Aorta (tissue), 5 donors: ENCODE measurements at regions not wholly inside any gene's neighbourhood (a gene's known extent, or its start where the extent isn't known, plus 50 kb on each side); places are given as distances from the start of the nearest gene placed in this dataset.
A peak's percentile ranks its signal among the peaks of the same experiment; 100 is the strongest.

ENCODE experiments used
- ATAC-seq: fragments of 200-7000 bp; cut with Tn5 transposase; one replicate; pipeline ENCODE4 v1.9.1; 2022; ENCODE audit warnings: moderate library complexity; ENCODE audit not compliant: low FRiP score
- DNase-seq, 2 donors: peaks; one replicate each; pipeline ENCODE4 v3.0.0-alpha.2; 2020
- H3K27ac ChIP-seq, 2 donors: one replicate each; pipeline ENCODE4 v1.5.1; 2013; ENCODE audit warnings: low read length in 2 of 2, mild to moderate bottlenecking in 2 of 2, moderate library complexity in 2 of 2, control low read depth in 1 of 2, inconsistent platforms in 1 of 2, low read depth in 1 of 2
- H3K27me3 ChIP-seq, 2 donors: one replicate each; pipeline ENCODE4 v1.6.1; 2013; ENCODE audit warnings: control low read depth in 1 of 2, low read length in 1 of 2, mild to moderate bottlenecking in 1 of 2, moderate library complexity in 1 of 2; ENCODE audit not compliant: insufficient read depth in 2 of 2, control insufficient read depth in 1 of 2
- H3K36me3 ChIP-seq, 2 donors: one replicate each; pipeline ENCODE4 v1.6.1; 2013; ENCODE audit warnings: control low read depth in 1 of 2, low read length in 1 of 2, mild to moderate bottlenecking in 1 of 2; ENCODE audit not compliant: insufficient read depth in 2 of 2, control insufficient read depth in 1 of 2
- H3K4me1 ChIP-seq, 2 donors: one replicate each; pipeline ENCODE4 v1.6.1; 2013; ENCODE audit warnings: low read length in 2 of 2, control low read depth in 1 of 2, mild to moderate bottlenecking in 1 of 2, moderate library complexity in 1 of 2; ENCODE audit not compliant: insufficient read depth in 2 of 2, control insufficient read depth in 1 of 2
- H3K4me3 ChIP-seq, 2 donors: one replicate each; pipeline ENCODE4 v1.5.1; 2013; ENCODE audit warnings: low read length in 2 of 2, control low read depth in 1 of 2, mild to moderate bottlenecking in 1 of 2
- H3K9me3 ChIP-seq: one replicate; pipeline ENCODE4 v1.6.1; 2013; ENCODE audit warnings: mild to moderate bottlenecking, low read length; ENCODE audit not compliant: control insufficient read depth
- WGBS, 2 donors: extraction: QIAGEN DNeasy Blood & Tissue Kit; methylation state at CpG; one replicate each; pipeline ENCODE4 v1.1.7; 2013; 5-methylcytosine and 5-hydroxymethylcytosine counted together
- intact Hi-C, 2 donors: fragments of 100-400 bp; cut with DNase I; formaldehyde crosslinking; loops; one replicate each; pipeline versions ENCODE4 v1.14.2 to v1.15.0; 2022
- donor health status: healthy with polysubstance abuse.
- donor health status: Bipolar disorder and iron deficiency.
- donor health status: DM: no; HTN: no; CAD: no.
- donor health status: DM: no; HTN: no; CAD: no.
- donor health status: DM: yes; HTN: yes; CAD: no.

- no peak overlapping the region for H3K4me3 ChIP-seq
- WGBS, 2 donors, result 82% methylated on average over 3 of the region's 3 CpGs
- DNase-seq, result no peak
- H3K4me1 ChIP-seq, result no peaks in the 10 kb centered on the region
- ATAC-seq, result no peak
- no peaks in the 10 kb centered on the region for H3K9me3 ChIP-seq
- intact Hi-C loops, result no loop called here
- H3K27me3 ChIP-seq, result no peaks in the 10 kb centered on the region
- H3K36me3 ChIP-seq, result no peaks in the 10 kb centered on the region
- H3K27ac ChIP-seq, result no peak overlapping the region
These were observed 1255.4 kb downstream of the LRFN5 start for GRCh38 chr14:42862114-42862513.

- no peak for DNase-seq
- Histone ChIP-seq H3K27me3 (no peaks in the 10 kb centered on the region), H3K9me3 (no peaks in the 10 kb centered on the region), H3K36me3 (no peaks in the 10 kb centered on the region), H3K27ac (no peak overlapping the region), H3K4me3 (no peak overlapping the region), H3K4me1 (no peaks in the 10 kb centered on the region)
- no peak for ATAC-seq
- intact Hi-C loops, result no loop called here
- 74 to 76% methylated on average over 1 of the region's 1 CpG for WGBS, 2 donors
These were observed 1253.7 kb downstream of the LRFN5 start for GRCh38 chr14:42860371-42860770.

- DNase-seq (no peak), ATAC-seq (peak; percentile 7)
- Histone ChIP-seq H3K9me3 (no peaks in the 10 kb centered on the region), H3K4me1 (no peaks in the 10 kb centered on the region), H3K27me3 (no peaks in the 10 kb centered on the region), H3K27ac (no peak overlapping the region), H3K36me3 (no peaks in the 10 kb centered on the region), H3K4me3 (no peak overlapping the region)
- intact Hi-C loops, result no loop called here
- WGBS, 2 donors, result 48 to 63% methylated on average over 1 of the region's 1 CpG
These were observed 1249.4 kb downstream of the LRFN5 start for GRCh38 chr14:42856106-42856505.

GRCh38 chr14:42855085-42855484, 1248.4 kb downstream of the LRFN5 start:
- H3K9me3 ChIP-seq, result no peaks in the 10 kb centered on the region
- ATAC-seq, result no peak
- H3K36me3 ChIP-seq, result no peaks in the 10 kb centered on the region
- H3K4me3 ChIP-seq, result no peak overlapping the region
- no peak for DNase-seq
- H3K4me1 ChIP-seq, result no peaks in the 10 kb centered on the region
- H3K27me3 ChIP-seq, result no peaks in the 10 kb centered on the region
- 3 to 5% methylated on average over 1 of the region's 1 CpG for WGBS, 2 donors
- H3K27ac ChIP-seq, result no peak overlapping the region
- intact Hi-C loops, result no loop called here

GRCh38 chr14:42854061-42854460, 1247.4 kb downstream of the LRFN5 start:
- 35 to 45% methylated on average over 2 of the region's 2 CpGs for WGBS, 2 donors
- DNase-seq, result no peak
- ATAC-seq, result no peak
- Histone ChIP-seq H3K9me3 (no peaks in the 10 kb centered on the region), H3K4me3 (no peak overlapping the region), H3K27me3 (no peaks in the 10 kb centered on the region), H3K27ac (no peak overlapping the region), H3K4me1 (no peaks in the 10 kb centered on the region), H3K36me3 (no peaks in the 10 kb centered on the region)
- intact Hi-C loops, result no loop called here

GRCh38 chr14:42848652-42849051, 1242.0 kb downstream of the LRFN5 start:
- H3K27me3 ChIP-seq, result no peaks in the 10 kb centered on the region
- ATAC-seq (no peak), DNase-seq (no peak)
- H3K36me3 ChIP-seq, result no peaks in the 10 kb centered on the region
- H3K4me3 ChIP-seq, result no peak overlapping the region
- no peak overlapping the region for H3K27ac ChIP-seq
- H3K9me3 ChIP-seq, result no peaks in the 10 kb centered on the region
- 19 to 29% methylated on average over 1 of the region's 1 CpG for WGBS, 2 donors
- intact Hi-C loops, result no loop called here
- H3K4me1 ChIP-seq, result no peaks in the 10 kb centered on the region

- Histone ChIP-seq H3K27ac (no peak overlapping the region), H3K27me3 (no peaks in the 10 kb centered on the region), H3K36me3 (no peaks in the 10 kb centered on the region), H3K4me1 (no peaks in the 10 kb centered on the region), H3K4me3 (no peak overlapping the region), H3K9me3 (no peaks in the 10 kb centered on the region)
- no peak for DNase-seq
- no peak for ATAC-seq
- intact Hi-C loops, result no loop called here
These were observed 1208.1 kb downstream of the LRFN5 start for GRCh38 chr14:42814817-42815216.

- ATAC-seq, result no peak
- Histone ChIP-seq H3K9me3 (no peaks in the 10 kb centered on the region), H3K4me3 (no peak overlapping the region), H3K36me3 (no peaks in the 10 kb centered on the region), H3K4me1 (no peaks in the 10 kb centered on the region), H3K27me3 (no peaks in the 10 kb centered on the region), H3K27ac (no peak overlapping the region)
- 3 to 7% methylated on average over 2 of the region's 2 CpGs for WGBS, 2 donors
- intact Hi-C loops, result no loop called here
- DNase-seq, result no peak
These were observed 1200.2 kb downstream of the LRFN5 start for GRCh38 chr14:42806909-42807315.

GRCh38 chr14:42804141-42804540, 1197.5 kb downstream of the LRFN5 start:
- WGBS, 2 donors, result 66 to 71% methylated on average over 4 of the region's 4 CpGs
- Histone ChIP-seq H3K4me1 (no peaks in the 10 kb centered on the region), H3K27me3 (no peaks in the 10 kb centered on the region), H3K9me3 (no peaks in the 10 kb centered on the region), H3K36me3 (no peaks in the 10 kb centered on the region), H3K27ac (no peak overlapping the region), H3K4me3 (no peak overlapping the region)
- DNase-seq (no peak), ATAC-seq (no peak)
- intact Hi-C loops, result no loop called here
